ENCODE measurements at regions not wholly inside any gene's neighbourhood (a gene's known extent, or its start where the extent isn't known, plus 50 kb on each side); places are given as distances from the start of the nearest gene placed in this dataset.

DNA sequence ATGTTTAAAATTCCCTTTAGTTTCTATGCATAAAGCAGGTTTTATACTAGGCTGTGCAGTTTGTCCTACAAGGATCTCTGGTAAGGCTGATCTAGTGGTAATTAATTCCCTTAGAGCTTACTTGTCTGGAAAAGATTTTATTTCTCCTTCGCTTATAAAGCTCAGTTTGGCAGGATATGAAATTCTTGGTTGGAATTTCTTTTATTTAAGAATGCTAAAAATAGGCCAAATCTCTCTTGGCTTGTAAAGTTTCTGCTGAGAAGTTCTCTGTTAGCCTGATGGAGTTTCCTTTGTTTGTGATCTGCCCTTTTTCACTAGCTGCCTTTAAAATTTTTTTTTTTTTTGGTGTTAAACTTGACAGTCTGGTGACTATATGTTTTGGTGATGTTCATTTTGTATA is 237.1 kb upstream of the TLE4 start (continued):
- TF ChIP-seq POLR2A (IDR thresholded peaks at IDR 0.05; ENCODE audit: control extremely low read depth in 1 of 2, low read depth in 2 of 2, low read length in 2 of 2): no peak
- TF ChIP-seq TEAD4 (IDR thresholded peaks at IDR 0.05; ENCODE audit: low read depth, low read length): no peak
- TF ChIP-seq CEBPB (IDR thresholded peaks at IDR 0.05; ENCODE audit: low read depth, low read length): no peak
- TF ChIP-seq EP300 (IDR thresholded peaks at IDR 0.05; ENCODE audit: borderline replicate concordance in 1 of 2, low read depth in 2 of 2, low read length in 2 of 2): no peak
- TF ChIP-seq SIX5 (IDR thresholded peaks at IDR 0.05; ENCODE audit: low read depth, low read length): no peak
